Fibroblast of lung (primary cell): ENCODE measurements at regions not wholly inside any gene's neighbourhood (a gene's known extent, or its start where the extent isn't known, plus 50 kb on each side); places are given as distances from the start of the nearest gene placed in this dataset.

ENCODE experiments used
- DNase-seq, 2 donors: peaks; one replicate each; pipeline versions ENCODE4 v3.0.0 to v3.0.0-alpha.2; 2010; ENCODE audit warnings: low read depth in 2 of 2
- H2AFZ ChIP-seq: 2 replicates; pipeline ENCODE4 v1.5.1; 2012; ENCODE audit warnings: low read length, control low read depth, inconsistent platforms
- H3K27ac ChIP-seq: 2 replicates; pipeline ENCODE4 v1.5.1; 2011; ENCODE audit warnings: low read length, control low read depth; ENCODE audit not compliant: insufficient read depth
- H3K27me3 ChIP-seq: 2 replicates; pipeline ENCODE4 v1.5.1; 2011; ENCODE audit warnings: mild to moderate bottlenecking, low read length; ENCODE audit not compliant: control insufficient read depth, insufficient read depth
- H3K36me3 ChIP-seq: 2 replicates; pipeline ENCODE4 v1.5.1; 2011; ENCODE audit warnings: low read length; ENCODE audit not compliant: control insufficient read depth, insufficient read depth
- H3K4me1 ChIP-seq: 2 replicates; pipeline ENCODE4 v1.5.1; 2011; ENCODE audit warnings: low read length; ENCODE audit not compliant: control insufficient read depth, insufficient read depth; ENCODE audit errors: extremely low read depth
- H3K4me2 ChIP-seq: 2 replicates; pipeline ENCODE4 v1.5.1; 2011; ENCODE audit warnings: low read length, control low read depth; ENCODE audit not compliant: insufficient read depth; ENCODE audit errors: extremely low read depth
- H3K4me3 ChIP-seq, 4 experiments: fragments of 200-600 bp in 1 of 4; sonication (generic) in 1 of 4; replicated peaks in 1 of 4; 2 replicates each; pipeline ENCODE4 v1.5.1; 2011 to 2016; ENCODE audit warnings: low read length in 4 of 4, low read depth in 3 of 4, mild to moderate bottlenecking in 3 of 4, control low read depth in 2 of 4, inconsistent platforms in 1 of 4, mixed read lengths in 1 of 4; ENCODE audit not compliant: insufficient read depth in 1 of 4; ENCODE audit errors: control extremely low read depth in 1 of 4
- H3K79me2 ChIP-seq: 2 replicates; pipeline ENCODE4 v1.5.1; 2012; ENCODE audit warnings: mild to moderate bottlenecking, low read length, inconsistent platforms; ENCODE audit not compliant: control insufficient read depth, insufficient read depth
- H3K9ac ChIP-seq: 2 replicates; pipeline ENCODE4 v1.5.1; 2011; ENCODE audit warnings: mild to moderate bottlenecking, low read length, control low read depth; ENCODE audit not compliant: insufficient read depth
- H3K9me3 ChIP-seq: 2 replicates; pipeline ENCODE4 v1.5.1; 2012; ENCODE audit warnings: low read depth, low read length; ENCODE audit not compliant: control insufficient read depth, insufficient read depth
- H4K20me1 ChIP-seq: 2 replicates; pipeline ENCODE4 v1.5.1; 2011; ENCODE audit warnings: low read length; ENCODE audit not compliant: control insufficient read depth, insufficient read depth; ENCODE audit errors: extremely low read depth
- CTCF ChIP-seq, 2 donors: IDR thresholded peaks in 1 of 2; conservative IDR thresholded peaks in 1 of 2; 1 replicate in 1 of 2; 2 replicates in 1 of 2; pipeline ENCODE4 v1.5.1; 2011 to 2012; ENCODE audit warnings: low read length in 2 of 2, control low read depth in 1 of 2, inconsistent platforms in 1 of 2, low read depth in 1 of 2, mild to moderate bottlenecking in 1 of 2
- EZH2 ChIP-seq: IDR thresholded peaks from 2 replicates; pipeline ENCODE4 v1.5.1; 2012; ENCODE audit warnings: low read length, control low read depth, mild to moderate bottlenecking; ENCODE audit errors: missing control alignments

GRCh38 chr1:95956215-95956614, 722.2 kb downstream of the RWDD3 start:
- Histone ChIP-seq H3K4me3 (no peak overlapping the region), H3K27me3 (no peaks in the 10 kb centered on the region), H3K36me3 (no peaks in the 10 kb centered on the region), H3K79me2 (no peaks in the 10 kb centered on the region), H4K20me1 (no peaks in the 10 kb centered on the region), H3K9ac (no peak overlapping the region), H2AFZ (no peak overlapping the region), H3K27ac (no peak overlapping the region), H3K4me2 (no peak overlapping the region), H3K9me3 (no peaks in the 10 kb centered on the region), H3K4me1 (no peaks in the 10 kb centered on the region)
- no peak for DNase-seq
- no peak for TF ChIP-seq CTCF (conservative IDR thresholded peaks at IDR 0.05 in 1 of 2, IDR thresholded peaks at IDR 0.05 in 1 of 2; ENCODE audit: low read depth in 1 of 2, low read length in 2 of 2)
- TF ChIP-seq EZH2 = no peak

GRCh38 chr1:95957748-95958147, 723.7 kb downstream of the RWDD3 start:
- H3K79me2 ChIP-seq = no peaks in the 10 kb centered on the region
- no peaks in the 10 kb centered on the region for H4K20me1 ChIP-seq
- DNase-seq = peak; percentile 29 to 44
- TF ChIP-seq CTCF (conservative IDR thresholded peaks at IDR 0.05 in 1 of 2, IDR thresholded peaks at IDR 0.05 in 1 of 2; ENCODE audit: low read depth in 1 of 2, low read length in 2 of 2) (no peak), EZH2 (no peak)
- H3K4me1 ChIP-seq = no peaks in the 10 kb centered on the region
- H3K36me3 ChIP-seq = no peaks in the 10 kb centered on the region
- no peak overlapping the region for H3K9ac ChIP-seq
- no peaks in the 10 kb centered on the region for H3K9me3 ChIP-seq
- no peak overlapping the region for H2AFZ ChIP-seq
- no peaks in the 10 kb centered on the region for H3K27me3 ChIP-seq
- no peak overlapping the region for H3K4me2 ChIP-seq
- no peak overlapping the region for H3K4me3 ChIP-seq
- no peak overlapping the region for H3K27ac ChIP-seq

GRCh38 chr1:95966866-95967265, 732.9 kb downstream of the RWDD3 start:
- Histone ChIP-seq H3K36me3 (no peaks in the 10 kb centered on the region), H3K4me2 (no peak overlapping the region), H3K79me2 (no peaks in the 10 kb centered on the region), H3K27ac (no peak overlapping the region), H3K9me3 (no peaks in the 10 kb centered on the region), H2AFZ (no peak overlapping the region), H4K20me1 (no peaks in the 10 kb centered on the region), H3K9ac (no peak overlapping the region), H3K27me3 (no peaks in the 10 kb centered on the region), H3K4me3 (no peak overlapping the region), H3K4me1 (no peaks in the 10 kb centered on the region)
- TF ChIP-seq EZH2 (no peak), CTCF (conservative IDR thresholded peaks at IDR 0.05 in 1 of 2, IDR thresholded peaks at IDR 0.05 in 1 of 2; ENCODE audit: low read depth in 1 of 2, low read length in 2 of 2) (no peak)
- DNase-seq = no peak
